H9 (cell line): ENCODE measurements at regions not wholly inside any gene's neighbourhood (a gene's known extent, or its start where the extent isn't known, plus 50 kb on each side); places are given as distances from the start of the nearest gene placed in this dataset.

Experiments
- DNase-seq: peaks from one replicate; pipeline ENCODE4 v3.0.0-alpha.2; 2017
- H2AFZ ChIP-seq: one replicate; pipeline ENCODE4 v1.6.1; 2013; ENCODE audit warnings: mild to moderate bottlenecking, low read length, control low read depth, moderate library complexity
- H2AK5ac ChIP-seq: 2 replicates; pipeline ENCODE4 v1.6.1; 2013; ENCODE audit warnings: low read length, control low read depth, mixed read lengths; ENCODE audit not compliant: insufficient read length
- H2BK120ac ChIP-seq: one replicate; pipeline ENCODE4 v1.6.1; 2013; ENCODE audit warnings: low read depth, mild to moderate bottlenecking, low read length, control low read depth, inconsistent platforms; ENCODE audit not compliant: poor library complexity, severe bottlenecking
- H2BK12ac ChIP-seq: 2 replicates; pipeline ENCODE4 v1.6.1; 2013; ENCODE audit warnings: low read length, control low read depth, mixed read lengths, low read depth; ENCODE audit not compliant: insufficient read length
- H2BK15ac ChIP-seq: 2 replicates; pipeline ENCODE4 v1.6.1; 2013; ENCODE audit warnings: low read depth, low read length, control low read depth
- H2BK20ac ChIP-seq: one replicate; pipeline ENCODE4 v1.6.1; 2013; ENCODE audit warnings: low read depth, mild to moderate bottlenecking, low read length, control low read depth, inconsistent platforms; ENCODE audit not compliant: poor library complexity, severe bottlenecking
- H2BK5ac ChIP-seq: 2 replicates; pipeline ENCODE4 v1.6.1; 2013; ENCODE audit warnings: low read length, control low read depth, mixed read lengths; ENCODE audit not compliant: insufficient read length
- H3K14ac ChIP-seq: 2 replicates; pipeline ENCODE4 v1.6.1; 2013; ENCODE audit warnings: low read length, control low read depth; ENCODE audit not compliant: insufficient read depth
- H3K18ac ChIP-seq: 2 replicates; pipeline ENCODE4 v1.6.1; 2013; ENCODE audit warnings: low read depth, mild to moderate bottlenecking, mixed read lengths, low read length, control low read depth; ENCODE audit not compliant: insufficient read length
- H3K23ac ChIP-seq: 2 replicates; pipeline ENCODE4 v1.6.1; 2013; ENCODE audit warnings: low read length, control low read depth, mixed read lengths, low read depth; ENCODE audit not compliant: insufficient read length
- H3K23me2 ChIP-seq: 2 replicates; pipeline ENCODE4 v1.6.1; 2013; ENCODE audit warnings: low read depth, mild to moderate bottlenecking, mixed read lengths, low read length, control low read depth; ENCODE audit not compliant: insufficient read length, poor library complexity, severe bottlenecking
- H3K27ac ChIP-seq: 2 replicates; pipeline ENCODE4 v1.5.1; 2013; ENCODE audit warnings: low read length, control low read depth, mixed read lengths, low read depth; ENCODE audit not compliant: insufficient read length
- H3K27me3 ChIP-seq: 2 replicates; pipeline ENCODE4 v1.6.1; 2013; ENCODE audit warnings: low read length, control low read depth, inconsistent platforms; ENCODE audit not compliant: insufficient read depth
- H3K4ac ChIP-seq: 2 replicates; pipeline ENCODE4 v1.6.1; 2013; ENCODE audit warnings: low read depth, mild to moderate bottlenecking, control low read depth, inconsistent platforms, low read length, moderate library complexity
- H3K4me1 ChIP-seq: 2 replicates; pipeline ENCODE4 v1.6.1; 2013; ENCODE audit warnings: low read length, control low read depth, inconsistent platforms; ENCODE audit not compliant: insufficient read depth
- H3K4me2 ChIP-seq: 2 replicates; pipeline ENCODE4 v1.6.1; 2013; ENCODE audit warnings: low read length, control low read depth, mixed read lengths; ENCODE audit not compliant: insufficient read length, insufficient read depth
- H3K56ac ChIP-seq: 2 replicates; pipeline ENCODE4 v1.6.1; 2013; ENCODE audit warnings: low read depth, mild to moderate bottlenecking, mixed read lengths, low read length, control low read depth; ENCODE audit not compliant: insufficient read length
- H3K79me1 ChIP-seq: 2 replicates; pipeline ENCODE4 v1.6.1; 2013; ENCODE audit warnings: low read depth, mild to moderate bottlenecking, moderate library complexity, low read length, control low read depth, inconsistent platforms; ENCODE audit not compliant: insufficient read depth, poor library complexity, severe bottlenecking
- H3K79me2 ChIP-seq: 2 replicates; pipeline ENCODE4 v1.6.1; 2013; ENCODE audit warnings: low read length, control low read depth, inconsistent platforms; ENCODE audit not compliant: insufficient read depth
- H3K9ac ChIP-seq: 2 replicates; pipeline ENCODE4 v1.6.1; 2013; ENCODE audit warnings: low read length, control low read depth, mixed read lengths; ENCODE audit not compliant: insufficient read length; ENCODE audit errors: extremely low read depth
- H3K9me3 ChIP-seq: one replicate; pipeline ENCODE4 v1.6.1; 2013; ENCODE audit warnings: low read depth, low read length, inconsistent platforms; ENCODE audit not compliant: control insufficient read depth
- H3T11ph ChIP-seq: one replicate; pipeline ENCODE4 v1.6.1; 2013; ENCODE audit warnings: mild to moderate bottlenecking, low read length, control low read depth, inconsistent platforms
- H4K20me1 ChIP-seq: one replicate; pipeline ENCODE4 v1.6.1; 2013; ENCODE audit not compliant: control insufficient read depth, insufficient read length, insufficient read depth
- H4K5ac ChIP-seq: 2 replicates; pipeline ENCODE4 v1.6.1; 2013; ENCODE audit warnings: low read depth, mild to moderate bottlenecking, mixed read lengths, low read length, control low read depth; ENCODE audit not compliant: insufficient read length
- H4K8ac ChIP-seq: replicated peaks from 2 replicates; pipeline ENCODE4 v1.6.1; 2013; ENCODE audit warnings: low read length, control low read depth, mixed read lengths, low read depth; ENCODE audit not compliant: insufficient read length
- H4K91ac ChIP-seq: 2 replicates; pipeline ENCODE4 v1.6.1; 2013; ENCODE audit warnings: low read depth, mild to moderate bottlenecking, moderate library complexity, mixed read lengths, low read length, control low read depth; ENCODE audit not compliant: insufficient read length
- H3K27ac Mint-ChIP-seq, 3 experiments: 2 replicates in 2 of 3; 3 replicates in 1 of 3; pipeline ENCODE4 v1.8.0; 2020 to 2021; ENCODE audit warnings: mixed read lengths in 3 of 3, mild to moderate bottlenecking in 1 of 3, moderate library complexity in 1 of 3
- H3K27me3 Mint-ChIP-seq: 2 replicates; pipeline ENCODE4 v1.8.0; 2021; ENCODE audit warnings: low read depth, mild to moderate bottlenecking, moderate library complexity, mixed read lengths
- H3K36me3 Mint-ChIP-seq, 3 experiments: 2 replicates in 2 of 3; 3 replicates in 1 of 3; pipeline ENCODE4 v1.8.0; 2020 to 2021; ENCODE audit warnings: low read depth in 3 of 3, mixed read lengths in 3 of 3; ENCODE audit not compliant: insufficient read depth in 1 of 3
- H3K4me1 Mint-ChIP-seq, 2 experiments: 2 replicates each; pipeline ENCODE4 v1.8.0; 2020; ENCODE audit warnings: mixed read lengths in 2 of 2
- H3K4me3 Mint-ChIP-seq, 2 experiments: 2 replicates in 1 of 2; 3 replicates in 1 of 2; pipeline ENCODE4 v1.8.0; 2020 to 2021; ENCODE audit warnings: mild to moderate bottlenecking in 2 of 2, mixed read lengths in 2 of 2, moderate library complexity in 1 of 2
- H3K9me3 Mint-ChIP-seq, 2 experiments: 2 replicates in 1 of 2; 3 replicates in 1 of 2; pipeline ENCODE4 v1.8.0; 2020; ENCODE audit warnings: mild to moderate bottlenecking in 2 of 2, mixed read lengths in 2 of 2, moderate library complexity in 1 of 2
- CTCF ChIP-seq: fragments of 200-600 bp; sonication (generic); conservative IDR thresholded peaks from 3 replicates; pipeline ENCODE4 v1.8.0; 2021; ENCODE audit warnings: antibody characterized with exemption, mild to moderate bottlenecking

DNA sequence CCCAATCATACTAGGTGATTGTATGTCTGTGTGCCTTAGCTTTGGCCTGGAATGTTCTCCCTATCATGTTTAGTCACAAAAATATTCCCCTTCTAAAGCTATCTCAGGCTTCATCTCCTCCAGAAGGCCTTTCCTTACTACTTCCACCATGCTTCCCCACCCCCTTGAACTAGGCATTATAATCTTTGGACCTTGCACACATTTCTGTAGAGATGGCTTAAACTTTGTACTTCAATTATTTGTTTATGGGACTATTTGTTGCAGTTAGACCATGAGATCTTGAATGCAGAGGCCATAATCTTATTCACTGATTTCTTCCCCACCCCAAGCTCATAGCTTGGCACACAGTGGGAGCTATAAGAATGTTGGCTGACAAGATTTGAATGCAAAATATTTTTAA lies 262.0 kb upstream of the EDA2R start:
- H4K5ac ChIP-seq: no peak overlapping the region
- no peak overlapping the region for H3K4ac ChIP-seq
- H4K8ac ChIP-seq: no peak overlapping the region
- no peaks in the 10 kb centered on the region for H3K79me1 ChIP-seq
- no peak overlapping the region for H2BK15ac ChIP-seq
- Mint-ChIP-seq H3K9me3 (peaks cover 46 to 56% of the 10 kb centered on the region in 2 experiments), H3K4me1 (no peaks in the 10 kb centered on the region), H3K4me3 (no peak overlapping the region), H3K27ac (no peak overlapping the region), H3K36me3 (peaks cover 0 to 2% (median 0%) of the 10 kb centered on the region in 3 experiments; a peak in 3 of 7 replicates), H3K27me3 (no peaks in the 10 kb centered on the region; the same call in 1 of the 2 replicates)
- no peaks in the 10 kb centered on the region for H3K27me3 ChIP-seq
- H4K91ac ChIP-seq: no peak overlapping the region
- no peak overlapping the region for H3K18ac ChIP-seq
- no peak overlapping the region for H3K9ac ChIP-seq
- no peaks in the 10 kb centered on the region for H3K79me2 ChIP-seq
- H4K20me1 ChIP-seq: no peaks in the 10 kb centered on the region
- H3K23me2 ChIP-seq: no peaks in the 10 kb centered on the region
- TF ChIP-seq CTCF: no peak
- no peak overlapping the region for H2BK20ac ChIP-seq
- no peak overlapping the region for H3K27ac ChIP-seq
- no peaks in the 10 kb centered on the region for H3K4me1 ChIP-seq
- H3T11ph ChIP-seq: no peak overlapping the region
- no peak overlapping the region for H2BK12ac ChIP-seq
- H3K4me2 ChIP-seq: no peak overlapping the region
- no peak overlapping the region for H2AFZ ChIP-seq
- no peak overlapping the region for H3K14ac ChIP-seq
- H2BK120ac ChIP-seq: no peak overlapping the region
- no peak overlapping the region for H2AK5ac ChIP-seq
- H3K9me3 ChIP-seq: peaks cover 37% of the 10 kb centered on the region
- no peak for DNase-seq
- H3K56ac ChIP-seq: no peak overlapping the region
- H2BK5ac ChIP-seq: no peak overlapping the region
- H3K23ac ChIP-seq: no peak overlapping the region
